Left ventricle myocardium superior (tissue), 1 donor: ENCODE measurements at regions not wholly inside any gene's neighbourhood (a gene's known extent, or its start where the extent isn't known, plus 50 kb on each side); places are given as distances from the start of the nearest gene placed in this dataset.
"Not testable (repeated sequence)": the region's sequence is repeated elsewhere in the genome, so short reads cannot be mapped to it uniquely, and the experiment has no call there.

Experiments used
- ATAC-seq: fragments of 200-7000 bp; cut with Tn5 transposase; one replicate; pipeline ENCODE4 v1.9.1; 2020; ENCODE audit warnings: mild to moderate bottlenecking, moderate library complexity
- DNase-seq: peaks from one replicate; pipeline ENCODE4 v3.0.0-alpha.2; 2020
- intact Hi-C: fragments of 100-400 bp; cut with micrococcal nuclease; formaldehyde crosslinking; loops from one replicate; pipeline ENCODE4 v1.11.0; 2022
- donor health status: DM: no; HTN: yes; CAD: no; lungs with severe emphysema.

GRCh38 chr18:39241534-39241933, 1675.9 kb upstream of the CELF4 start:
- DNase-seq: no peak
- intact Hi-C loops: no loop called here
- no peak for ATAC-seq

- DNase-seq (no peak), ATAC-seq (no peak)
- intact Hi-C loops: no loop called here
Measured at GRCh38 chr18:39238981-39239660, 1673.5 kb upstream of the CELF4 start.

GRCh38 chr18:39235118-39235719, 1669.6 kb upstream of the CELF4 start:
- ATAC-seq: no peak
- no peak for DNase-seq
- intact Hi-C loops: no loop called here

- DNase-seq (no peak), ATAC-seq (no peak)
- intact Hi-C loops: no loop called here
Measured at GRCh38 chr18:39232937-39233336, 1667.3 kb upstream of the CELF4 start.

- no peak for ATAC-seq
- DNase-seq: no peak
- intact Hi-C loops: no loop called here
Measured at GRCh38 chr18:39232490-39232889, 1666.9 kb upstream of the CELF4 start.

GRCh38 chr18:39230086-39230803, 1664.6 kb upstream of the CELF4 start:
- intact Hi-C loops: no loop called here
- DNase-seq (no peak), ATAC-seq (no peak)

- intact Hi-C loops, DNase-seq, ATAC-seq: not testable (repeated sequence)
Measured at GRCh38 chr18:39227769-39228168, 1662.2 kb upstream of the CELF4 start.

GRCh38 chr18:39225373-39225772, 1659.8 kb upstream of the CELF4 start:
- DNase-seq (no peak), ATAC-seq (no peak)
- intact Hi-C loops: no loop called here

- no peak for DNase-seq
- intact Hi-C loops: no loop called here
- no peak for ATAC-seq
Measured at GRCh38 chr18:39223283-39223682, 1657.7 kb upstream of the CELF4 start.

GRCh38 chr18:39215920-39216319, 1650.3 kb upstream of the CELF4 start:
- intact Hi-C loops: no loop called here
- ATAC-seq (no peak), DNase-seq (no peak)

GRCh38 chr18:39211461-39211860, 1645.9 kb upstream of the CELF4 start:
- ATAC-seq (no peak), DNase-seq (no peak)
- intact Hi-C loops: no loop called here

- ATAC-seq (no peak), DNase-seq (no peak)
- intact Hi-C loops: no loop called here
Measured at GRCh38 chr18:39209173-39209572, 1643.6 kb upstream of the CELF4 start.

- ATAC-seq (no peak), DNase-seq (no peak)
- intact Hi-C loops: no loop called here
Measured at GRCh38 chr18:39208729-39209128, 1643.1 kb upstream of the CELF4 start.

GRCh38 chr18:39208190-39208589, 1642.6 kb upstream of the CELF4 start:
- no peak for ATAC-seq
- intact Hi-C loops: no loop called here
- no peak for DNase-seq

- intact Hi-C loops, DNase-seq, ATAC-seq: not testable (repeated sequence)
Measured at GRCh38 chr18:39206398-39207103, 1641.0 kb upstream of the CELF4 start.

- intact Hi-C loops: no loop called here
- no peak for DNase-seq
- no peak for ATAC-seq
Measured at GRCh38 chr18:39205565-39206195, 1640.1 kb upstream of the CELF4 start.

GRCh38 chr18:39200153-39200552, 1634.6 kb upstream of the CELF4 start:
- DNase-seq: no peak
- no peak for ATAC-seq
- intact Hi-C loops: no loop called here

GRCh38 chr18:39199231-39199855, 1633.7 kb upstream of the CELF4 start:
- intact Hi-C loops: no loop called here
- DNase-seq (no peak), ATAC-seq (no peak)

GRCh38 chr18:39198376-39198775, 1632.8 kb upstream of the CELF4 start:
- no peak for DNase-seq
- ATAC-seq: no peak
- intact Hi-C loops: no loop called here
